ENCODE measurements at regions not wholly inside any gene's neighbourhood (a gene's known extent, or its start where the extent isn't known, plus 50 kb on each side); places are given as distances from the start of the nearest gene placed in this dataset.
"Not testable (repeated sequence)": the region's sequence is repeated elsewhere in the genome, so short reads cannot be mapped to it uniquely, and the experiment has no call there.

DNA sequence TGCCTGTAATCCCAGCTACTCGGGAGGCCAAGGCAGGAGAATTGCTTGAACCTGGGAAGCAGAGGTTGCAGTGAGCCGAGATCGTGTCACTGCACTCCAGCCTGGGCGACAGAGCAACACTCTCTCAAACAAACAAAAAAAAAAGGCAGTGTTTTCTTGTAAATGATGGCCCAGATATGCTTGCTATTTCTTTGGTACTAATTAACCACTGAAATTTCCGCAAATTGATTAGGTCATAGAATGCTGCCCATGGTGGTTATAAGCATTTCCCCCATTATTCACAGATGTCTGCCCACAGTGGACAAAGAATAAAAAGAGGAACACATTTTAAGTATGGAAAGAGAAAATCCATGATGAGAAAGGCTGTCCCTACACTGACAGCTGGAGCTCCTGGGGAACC is 49.9 kb upstream of the DAAM1 start:
- not testable (repeated sequence) for H3K9ac ChIP-seq (ENCODE audit: low read depth, low read length); H3K9me3 ChIP-seq (ENCODE audit: control insufficient read depth, insufficient read depth, low read length); H3K36me3 ChIP-seq (ENCODE audit: insufficient read depth, low read length); H3K4me1 ChIP-seq (ENCODE audit: insufficient read depth, low read length)

Measured in ES-I3 (cell line).